Prostate gland (tissue), 2 donors: ENCODE measurements at regions not wholly inside any gene's neighbourhood (a gene's known extent, or its start where the extent isn't known, plus 50 kb on each side); places are given as distances from the start of the nearest gene placed in this dataset.

Experiments
- POLR2A ChIP-seq: fragments of 450-650 bp; IDR thresholded peaks from one replicate; pipeline ENCODE4 v1.6.1; 2016; ENCODE audit warnings: antibody characterized with exemption, mild to moderate bottlenecking
- POLR2AphosphoS5 ChIP-seq: sonication (generic); formaldehyde crosslinking; IDR thresholded peaks from one replicate; pipeline ENCODE4 v1.6.1; 2017; ENCODE audit warnings: antibody characterized with exemption
- TF ChIP-seq, protein P1 (sequence below), 4 experiments: fragments of 200-600 bp in 2 of 4; fragments of 450-650 bp in 2 of 4; sonication (generic) in 2 of 4; IDR thresholded peaks; 1 replicate in 3 of 4; 2 replicates in 1 of 4; pipeline ENCODE4 v1.5.1; 2016 to 2019; ENCODE audit warnings: antibody characterized with exemption in 4 of 4, mild to moderate bottlenecking in 2 of 4, moderate library complexity in 2 of 4

DNA sequence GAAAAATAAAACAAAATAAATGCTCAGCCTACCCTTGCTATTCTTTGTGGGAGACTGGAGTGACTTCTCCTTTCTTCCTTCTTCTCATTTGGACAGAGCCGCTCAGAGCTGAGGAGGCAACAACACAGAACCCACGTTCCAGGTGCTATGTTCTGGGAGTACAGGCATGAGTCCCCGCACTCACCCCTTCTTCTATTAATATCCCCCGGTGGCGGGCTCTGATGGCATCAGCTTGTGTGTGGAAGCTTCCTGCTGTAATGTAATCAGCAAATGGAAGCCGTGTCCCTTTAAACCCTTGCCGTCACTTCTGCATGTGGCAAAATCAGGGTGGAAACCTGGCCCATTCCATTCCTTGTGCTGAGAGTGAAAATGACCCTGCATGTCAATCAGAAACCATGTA, 116.9 kb upstream of the ADARB2 start:
- TF ChIP-seq, protein P1, sequence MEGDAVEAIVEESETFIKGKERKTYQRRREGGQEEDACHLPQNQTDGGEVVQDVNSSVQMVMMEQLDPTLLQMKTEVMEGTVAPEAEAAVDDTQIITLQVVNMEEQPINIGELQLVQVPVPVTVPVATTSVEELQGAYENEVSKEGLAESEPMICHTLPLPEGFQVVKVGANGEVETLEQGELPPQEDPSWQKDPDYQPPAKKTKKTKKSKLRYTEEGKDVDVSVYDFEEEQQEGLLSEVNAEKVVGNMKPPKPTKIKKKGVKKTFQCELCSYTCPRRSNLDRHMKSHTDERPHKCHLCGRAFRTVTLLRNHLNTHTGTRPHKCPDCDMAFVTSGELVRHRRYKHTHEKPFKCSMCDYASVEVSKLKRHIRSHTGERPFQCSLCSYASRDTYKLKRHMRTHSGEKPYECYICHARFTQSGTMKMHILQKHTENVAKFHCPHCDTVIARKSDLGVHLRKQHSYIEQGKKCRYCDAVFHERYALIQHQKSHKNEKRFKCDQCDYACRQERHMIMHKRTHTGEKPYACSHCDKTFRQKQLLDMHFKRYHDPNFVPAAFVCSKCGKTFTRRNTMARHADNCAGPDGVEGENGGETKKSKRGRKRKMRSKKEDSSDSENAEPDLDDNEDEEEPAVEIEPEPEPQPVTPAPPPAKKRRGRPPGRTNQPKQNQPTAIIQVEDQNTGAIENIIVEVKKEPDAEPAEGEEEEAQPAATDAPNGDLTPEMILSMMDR (IDR thresholded peaks at IDR 0.05), result no peak
- no peak for TF ChIP-seq POLR2AphosphoS5
- TF ChIP-seq POLR2A, result no peak
